ENCODE measurements at regions not wholly inside any gene's neighbourhood (a gene's known extent, or its start where the extent isn't known, plus 50 kb on each side); places are given as distances from the start of the nearest gene placed in this dataset.

- in situ Hi-C loops (cut with HindIII; ENCODE audit: low pct_ligation_motif_present, low pct_unique_long_range_greater_than_20kb, low sequenced_read_pairs), result no loop called here
- no peak for DNase-seq
Observed at GRCh38 chr10:22875581-22875980, 52.3 kb upstream of the ARMC3 start.

- in situ Hi-C loops (cut with HindIII; ENCODE audit: low pct_ligation_motif_present, low pct_unique_long_range_greater_than_20kb, low sequenced_read_pairs), result no loop called here
- no peak for DNase-seq
Observed at GRCh38 chr10:22874189-22874854, 53.5 kb upstream of the ARMC3 start.

GRCh38 chr10:22856444-22857074 is 71.3 kb upstream of the ARMC3 start:
- DNase-seq, result no peak
- in situ Hi-C loops (cut with HindIII; ENCODE audit: low pct_ligation_motif_present, low pct_unique_long_range_greater_than_20kb, low sequenced_read_pairs), result no loop called here

GRCh38 chr10:22854935-22855421 is 72.9 kb upstream of the ARMC3 start:
- in situ Hi-C loops (cut with HindIII; ENCODE audit: low pct_ligation_motif_present, low pct_unique_long_range_greater_than_20kb, low sequenced_read_pairs), result no loop called here
- no peak for DNase-seq

DNA sequence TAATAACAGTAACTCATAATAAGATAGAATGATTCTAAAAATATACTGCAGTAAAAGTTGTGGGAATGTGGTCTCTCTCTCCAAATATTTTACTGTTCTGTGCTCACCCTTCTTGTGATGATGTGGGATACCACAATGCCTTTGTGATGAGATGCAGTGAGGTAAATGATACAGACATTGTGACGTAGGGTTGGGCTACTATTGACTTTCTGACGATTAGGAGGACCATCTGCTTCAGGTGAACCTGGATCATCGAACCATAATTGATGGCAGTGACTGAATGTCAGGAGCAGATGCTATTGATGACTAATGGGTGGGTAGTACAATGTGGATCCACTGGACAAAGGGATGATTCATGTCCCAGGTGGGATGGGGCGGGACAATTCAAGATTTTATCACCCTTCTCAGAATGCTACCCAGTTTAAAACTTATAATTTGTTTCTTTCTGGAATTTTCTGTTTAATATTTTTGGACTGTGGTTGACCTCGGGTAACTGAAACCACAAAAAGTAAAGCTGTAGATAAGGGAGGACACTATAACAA is 73.9 kb upstream of the ARMC3 start:
- DNase-seq, result no peak
- in situ Hi-C loops (cut with HindIII; ENCODE audit: low pct_ligation_motif_present, low pct_unique_long_range_greater_than_20kb, low sequenced_read_pairs), result no loop called here

GRCh38 chr10:22852712-22853353 is 75.0 kb upstream of the ARMC3 start:
- DNase-seq, result no peak
- in situ Hi-C loops (cut with HindIII; ENCODE audit: low pct_ligation_motif_present, low pct_unique_long_range_greater_than_20kb, low sequenced_read_pairs), result no loop called here

GRCh38 chr10:22851865-22852239 is 76.0 kb upstream of the ARMC3 start:
- DNase-seq, result no peak
- in situ Hi-C loops (cut with HindIII; ENCODE audit: low pct_ligation_motif_present, low pct_unique_long_range_greater_than_20kb, low sequenced_read_pairs), result no loop called here

DNA sequence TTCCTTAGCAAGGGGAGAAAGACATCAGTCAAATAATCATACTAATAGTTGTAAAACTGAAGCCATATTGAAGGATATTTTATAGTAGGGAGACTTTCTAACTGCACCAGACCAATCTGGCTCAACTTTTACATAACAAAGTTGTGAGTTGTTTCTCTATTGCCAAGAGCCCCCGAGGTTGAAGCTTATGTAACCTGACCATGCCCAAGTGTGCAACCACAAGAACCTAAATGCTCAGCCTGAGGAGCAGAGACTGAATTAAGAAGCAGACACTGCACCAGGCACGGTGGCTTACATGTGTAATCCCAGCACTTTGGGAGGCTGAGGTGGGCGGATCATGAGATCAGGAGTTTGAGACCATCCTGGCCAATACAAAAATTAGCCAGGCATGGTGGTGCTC is 77.3 kb upstream of the ARMC3 start:
- in situ Hi-C loops (cut with HindIII; ENCODE audit: low pct_ligation_motif_present, low pct_unique_long_range_greater_than_20kb, low sequenced_read_pairs), result no loop called here
- no peak for DNase-seq

DNA sequence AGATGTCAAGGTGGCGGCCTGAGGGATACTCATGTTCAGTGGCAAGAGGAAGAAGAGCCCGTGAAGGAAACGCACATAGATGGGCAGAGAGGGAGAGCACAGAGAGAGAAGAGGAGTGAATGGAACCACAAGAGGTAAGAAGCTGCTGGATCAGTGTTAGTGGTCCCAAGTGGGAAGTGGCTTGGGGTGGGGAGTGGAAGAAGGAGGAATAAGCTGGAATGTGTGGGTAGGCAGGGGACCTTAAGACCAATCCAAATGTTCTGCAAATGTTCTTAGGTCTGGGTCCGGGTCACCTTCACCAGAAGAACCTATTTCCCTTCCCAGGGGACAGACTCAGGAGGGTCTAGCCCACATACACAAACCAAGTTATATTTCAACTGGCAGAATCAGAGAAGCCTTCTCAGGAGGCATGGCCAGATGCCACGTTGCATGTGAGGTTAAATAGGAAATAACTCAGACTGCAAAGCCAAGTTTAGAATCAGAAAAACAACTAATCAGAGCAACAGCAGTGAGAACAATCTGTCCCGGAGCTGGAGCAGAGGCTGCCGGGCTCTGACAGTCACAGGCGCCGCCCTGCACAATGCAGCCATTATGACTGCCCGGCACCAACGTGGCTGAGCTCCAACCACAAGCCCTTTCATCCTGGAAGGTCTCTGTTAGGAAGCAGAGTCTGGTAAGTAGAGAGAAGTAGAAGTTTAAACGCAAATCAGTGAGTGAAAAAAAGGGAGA is 78.6 kb upstream of the ARMC3 start:
- no peak for DNase-seq
- in situ Hi-C loops (cut with HindIII; ENCODE audit: low pct_ligation_motif_present, low pct_unique_long_range_greater_than_20kb, low sequenced_read_pairs), result no loop called here

DNA sequence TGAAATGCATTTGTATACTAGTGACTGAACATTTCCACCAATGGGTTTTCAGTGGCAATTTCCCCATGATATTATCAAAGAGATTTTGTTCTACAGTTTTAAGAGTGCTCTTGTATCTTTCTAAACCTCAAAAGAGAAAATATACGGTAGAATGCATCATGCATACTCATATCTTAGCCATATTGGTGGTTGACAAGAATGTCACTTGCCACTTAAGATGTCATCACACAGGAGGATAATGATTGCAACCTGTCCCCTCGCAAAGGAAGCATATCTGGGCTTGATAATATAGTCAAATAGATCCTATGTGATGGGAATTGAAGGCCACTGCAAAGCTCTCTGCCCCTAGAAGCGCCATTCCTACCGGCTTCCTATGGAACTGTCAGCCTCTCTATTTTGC is 79.3 kb upstream of the ARMC3 start:
- DNase-seq, result no peak
- in situ Hi-C loops (cut with HindIII; ENCODE audit: low pct_ligation_motif_present, low pct_unique_long_range_greater_than_20kb, low sequenced_read_pairs), result no loop called here

- in situ Hi-C loops (cut with HindIII; ENCODE audit: low pct_ligation_motif_present, low pct_unique_long_range_greater_than_20kb, low sequenced_read_pairs), result no loop called here
- no peak for DNase-seq
Observed at GRCh38 chr10:22846294-22846693, 81.6 kb upstream of the ARMC3 start.

DNA sequence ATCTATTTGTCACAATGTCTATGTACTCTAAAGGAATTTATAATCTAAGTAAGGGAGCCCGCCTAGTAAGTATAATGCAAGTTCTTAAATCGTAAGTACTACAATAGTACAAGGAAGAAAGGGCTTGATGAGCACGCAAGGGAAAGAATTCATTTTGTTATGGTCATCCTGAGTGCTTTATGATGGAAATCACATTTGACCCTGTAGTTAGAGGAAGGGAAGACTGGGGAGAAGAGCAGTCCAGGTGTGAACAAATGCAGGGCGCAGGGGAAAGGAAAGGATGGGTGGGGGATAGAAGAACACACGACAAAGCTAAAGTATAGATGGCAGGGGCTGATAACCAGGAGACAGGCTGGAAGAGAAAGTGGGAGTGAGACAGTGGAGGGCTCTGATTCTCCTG is 88.2 kb upstream of the ARMC3 start:
- no peak for DNase-seq
- in situ Hi-C loops (cut with HindIII; ENCODE audit: low pct_ligation_motif_present, low pct_unique_long_range_greater_than_20kb, low sequenced_read_pairs), result no loop called here

- in situ Hi-C loops (cut with HindIII; ENCODE audit: low pct_ligation_motif_present, low pct_unique_long_range_greater_than_20kb, low sequenced_read_pairs), result no loop called here
- DNase-seq, result no peak
Observed at GRCh38 chr10:22837771-22838170, 90.1 kb upstream of the ARMC3 start.

GRCh38 chr10:22837351-22837750 is 90.5 kb upstream of the ARMC3 start:
- in situ Hi-C loops (cut with HindIII; ENCODE audit: low pct_ligation_motif_present, low pct_unique_long_range_greater_than_20kb, low sequenced_read_pairs), result no loop called here
- DNase-seq, result no peak

DNA sequence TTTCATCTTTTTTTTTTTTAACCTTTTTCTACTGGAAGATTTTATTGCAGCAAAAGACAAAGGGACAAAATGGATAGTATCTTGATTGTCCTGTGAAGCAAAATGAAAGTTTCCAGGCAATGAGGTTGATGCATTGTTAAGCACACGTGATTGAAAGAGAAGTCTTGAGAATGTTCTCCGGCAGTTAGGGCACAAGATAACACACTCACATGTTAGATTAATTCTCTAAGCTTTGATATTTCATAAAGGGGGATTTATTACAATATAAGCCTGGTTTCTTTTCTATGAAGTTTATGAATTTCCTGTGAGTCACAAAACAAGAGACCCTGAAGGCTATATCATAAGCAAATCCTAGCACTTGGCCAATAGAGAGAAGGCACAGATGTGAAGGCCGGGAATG is 93.4 kb upstream of the ARMC3 start:
- no peak for DNase-seq
- in situ Hi-C loops (cut with HindIII; ENCODE audit: low pct_ligation_motif_present, low pct_unique_long_range_greater_than_20kb, low sequenced_read_pairs), result no loop called here

DNA sequence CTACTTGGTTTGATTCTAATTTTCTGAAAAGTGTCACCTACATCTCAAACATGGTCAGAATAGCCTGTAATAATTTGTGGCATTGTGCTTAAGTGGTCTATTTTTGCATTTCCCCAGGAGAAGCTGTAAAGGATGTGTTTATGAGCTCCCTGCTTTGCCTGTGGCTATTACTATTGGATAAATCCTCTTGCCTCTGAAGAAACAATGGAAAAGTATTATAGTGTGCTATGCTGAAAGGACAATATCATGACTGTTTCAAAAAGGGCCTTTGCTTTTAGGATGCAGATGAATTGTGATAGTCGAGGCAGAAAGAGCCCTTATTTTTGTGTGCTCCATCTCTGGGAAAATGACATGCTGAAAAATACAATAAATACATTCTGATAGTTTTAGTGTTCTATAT is 94.1 kb upstream of the ARMC3 start:
- in situ Hi-C loops (cut with HindIII; ENCODE audit: low pct_ligation_motif_present, low pct_unique_long_range_greater_than_20kb, low sequenced_read_pairs), result no loop called here

GRCh38 chr10:22833353-22833752 is 94.5 kb upstream of the ARMC3 start:
- in situ Hi-C loops (cut with HindIII; ENCODE audit: low pct_ligation_motif_present, low pct_unique_long_range_greater_than_20kb, low sequenced_read_pairs), result no loop called here
- no peak for DNase-seq

More for the DNA sequence above, 94.1 kb upstream of the ARMC3 start:
- no peak for DNase-seq

GRCh38 chr10:22832851-22833250 is 95.0 kb upstream of the ARMC3 start:
- in situ Hi-C loops (cut with HindIII; ENCODE audit: low pct_ligation_motif_present, low pct_unique_long_range_greater_than_20kb, low sequenced_read_pairs), result no loop called here

DNA sequence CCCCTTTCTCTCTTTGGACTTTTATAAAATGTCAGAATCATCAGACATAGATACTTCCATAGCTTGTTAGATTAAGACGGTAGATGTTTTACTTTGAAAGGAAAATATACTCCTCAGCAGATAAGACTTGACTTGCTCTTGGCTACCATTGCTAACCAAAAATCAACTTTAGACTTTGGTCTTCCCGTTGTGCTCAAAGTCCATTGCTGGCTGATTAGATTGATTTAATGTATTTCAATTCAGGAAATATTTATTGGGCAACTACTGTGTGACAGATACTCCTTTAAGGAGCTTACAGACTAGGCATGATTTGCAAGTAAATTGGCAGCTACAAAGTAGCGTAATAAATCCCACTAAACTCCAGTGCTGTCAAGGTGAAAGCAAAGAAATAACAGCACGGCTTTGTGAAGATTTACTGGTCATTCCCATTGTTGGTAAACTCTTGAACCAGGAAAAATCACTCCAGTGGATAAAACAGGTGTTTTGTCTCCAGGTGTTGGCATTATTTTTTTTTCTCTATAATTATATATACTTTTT is 95.7 kb upstream of the ARMC3 start:
- no peak for DNase-seq

More at GRCh38 chr10:22832851-22833250, 95.0 kb upstream of the ARMC3 start:
- no peak for DNase-seq

More for the DNA sequence above, 95.7 kb upstream of the ARMC3 start:
- in situ Hi-C loops (cut with HindIII; ENCODE audit: low pct_ligation_motif_present, low pct_unique_long_range_greater_than_20kb, low sequenced_read_pairs), result no loop called here
